HG03460 (cell line): ENCODE measurements at regions not wholly inside any gene's neighbourhood (a gene's known extent, or its start where the extent isn't known, plus 50 kb on each side); places are given as distances from the start of the nearest gene placed in this dataset.
"Not testable (repeated sequence)": the region's sequence is repeated elsewhere in the genome, so short reads cannot be mapped to it uniquely, and the experiment has no call there.

Source experiments
- ATAC-seq: cut with Tn5 transposase; IDR thresholded peaks from one replicate; pipeline ENCODE4 v1.9.1; 2021; ENCODE audit not compliant: unreplicated experiment

DNA sequence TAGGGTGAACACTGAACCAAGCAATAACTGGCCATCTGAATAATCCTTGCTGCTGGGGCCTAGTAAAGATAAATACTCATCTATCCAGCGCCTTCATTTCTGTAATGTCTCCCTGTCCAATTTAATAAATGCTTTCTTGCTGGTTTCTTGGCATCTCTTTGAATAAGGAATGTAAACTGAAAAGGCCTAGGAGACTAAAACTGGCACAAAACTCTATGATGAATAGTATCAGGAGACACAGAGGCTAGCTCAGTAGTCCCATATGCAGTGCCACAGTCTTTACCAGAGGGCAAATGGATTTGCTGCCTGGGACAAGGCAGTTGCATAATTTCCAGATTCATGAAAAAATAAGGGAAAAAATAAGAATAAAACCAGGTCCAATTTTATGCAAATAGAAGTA is 324.4 kb downstream of the CENPW start:
- ATAC-seq: no peak

DNA sequence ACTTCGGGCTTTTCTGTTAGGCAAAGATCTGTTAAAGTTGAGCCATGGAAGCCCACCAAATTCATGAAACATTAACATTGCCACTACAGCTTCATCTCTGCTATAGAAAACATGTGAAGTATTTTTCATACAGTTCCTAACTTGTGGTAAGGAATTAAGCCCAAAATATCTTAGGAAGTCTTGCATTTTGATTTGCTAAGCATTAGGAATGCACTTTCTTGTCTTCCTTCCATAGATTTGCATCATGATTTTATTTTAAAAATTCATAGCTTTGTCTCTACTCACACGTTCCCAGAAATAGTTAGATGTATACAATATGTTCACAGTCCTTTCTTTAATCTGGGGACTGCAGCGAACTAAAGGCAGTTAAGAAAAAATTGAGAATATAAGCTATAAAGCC is 325.6 kb downstream of the CENPW start:
- no peak for ATAC-seq

GRCh38 chr6:126667071-126667470 is 327.2 kb downstream of the CENPW start:
- no peak for ATAC-seq

DNA sequence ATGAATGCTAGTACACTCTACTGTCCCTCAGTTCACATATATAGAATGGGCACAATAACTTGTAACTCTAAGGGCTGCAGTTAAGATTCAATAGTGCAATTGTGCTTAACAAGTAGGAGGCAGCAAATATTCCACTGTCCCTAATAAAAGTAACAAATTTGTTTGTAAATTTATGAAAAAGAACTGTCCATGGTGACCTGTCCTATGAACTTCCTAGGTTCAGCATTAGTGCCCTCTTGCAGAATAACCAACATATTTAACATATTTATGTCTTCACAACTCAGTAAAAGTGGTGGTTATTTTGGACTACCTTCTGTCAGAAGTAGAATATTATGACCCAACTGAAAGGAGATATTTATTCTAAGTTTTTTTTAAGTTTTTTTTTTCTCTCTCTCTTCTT is 327.8 kb downstream of the CENPW start:
- ATAC-seq: no peak

- ATAC-seq: peak; percentile 92
Measured at GRCh38 chr6:126672649-126673048, 332.7 kb downstream of the CENPW start.

DNA sequence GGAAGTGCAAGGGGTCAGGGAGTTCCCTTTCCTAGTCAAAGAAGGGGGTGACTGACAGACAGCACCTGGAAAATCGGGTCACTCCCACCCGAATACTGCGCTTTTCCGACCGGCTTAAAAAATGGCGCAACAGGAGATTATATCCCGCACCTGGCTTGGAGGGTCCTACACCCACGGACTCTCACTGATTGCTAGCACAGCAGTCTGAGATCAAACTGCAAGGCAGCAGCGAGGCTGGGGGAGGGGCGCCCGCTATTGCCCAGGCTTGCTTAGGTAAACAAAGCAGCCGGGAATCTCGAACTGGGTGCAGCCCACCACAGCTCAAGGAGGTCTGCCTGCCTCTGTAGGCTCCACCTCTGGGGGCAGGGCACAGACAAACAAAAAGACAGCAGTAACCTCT is 333.8 kb downstream of the CENPW start:
- not testable (repeated sequence) for ATAC-seq

GRCh38 chr6:126682440-126682839 is 342.5 kb downstream of the CENPW start:
- no peak for ATAC-seq

GRCh38 chr6:126685182-126685581 is 345.3 kb downstream of the CENPW start:
- ATAC-seq: no peak

DNA sequence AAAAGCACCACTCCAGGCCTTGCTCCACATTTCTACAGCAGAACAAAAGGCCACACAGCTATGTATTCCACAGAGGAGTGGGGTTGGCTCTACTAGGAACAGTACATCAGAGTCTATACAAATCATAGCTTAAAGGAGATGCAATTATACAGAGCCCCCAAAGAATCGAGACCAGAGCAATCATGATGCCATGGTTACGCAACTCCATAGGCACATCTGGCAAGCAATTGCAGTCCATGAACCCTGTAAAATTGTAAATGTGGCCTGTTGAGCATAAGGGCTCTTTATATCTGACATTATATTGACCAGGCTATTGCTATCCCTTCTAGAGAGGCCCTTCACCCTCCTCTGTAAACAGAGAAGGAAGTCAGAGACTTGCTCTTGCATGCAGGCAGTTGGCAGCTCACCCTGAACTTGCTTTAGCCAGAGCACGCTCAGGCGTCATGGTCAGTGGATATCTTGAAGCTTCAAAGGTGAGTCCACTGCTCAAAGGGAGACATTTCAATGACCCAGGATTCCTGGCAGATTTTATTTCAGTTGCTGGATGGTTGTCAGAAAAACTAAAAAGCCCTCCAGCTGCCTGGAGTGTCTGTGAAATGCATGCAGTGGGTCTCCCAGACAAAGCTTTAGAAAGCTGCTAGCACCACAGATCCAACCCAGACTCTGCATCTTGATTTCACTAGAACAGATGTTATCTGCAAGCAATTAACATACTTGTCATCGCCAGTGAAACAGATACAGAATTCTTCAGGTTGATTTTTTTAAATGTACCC is 357.2 kb downstream of the CENPW start:
- no peak for ATAC-seq

GRCh38 chr6:126698732-126699240 is 358.9 kb downstream of the CENPW start:
- ATAC-seq: no peak

DNA sequence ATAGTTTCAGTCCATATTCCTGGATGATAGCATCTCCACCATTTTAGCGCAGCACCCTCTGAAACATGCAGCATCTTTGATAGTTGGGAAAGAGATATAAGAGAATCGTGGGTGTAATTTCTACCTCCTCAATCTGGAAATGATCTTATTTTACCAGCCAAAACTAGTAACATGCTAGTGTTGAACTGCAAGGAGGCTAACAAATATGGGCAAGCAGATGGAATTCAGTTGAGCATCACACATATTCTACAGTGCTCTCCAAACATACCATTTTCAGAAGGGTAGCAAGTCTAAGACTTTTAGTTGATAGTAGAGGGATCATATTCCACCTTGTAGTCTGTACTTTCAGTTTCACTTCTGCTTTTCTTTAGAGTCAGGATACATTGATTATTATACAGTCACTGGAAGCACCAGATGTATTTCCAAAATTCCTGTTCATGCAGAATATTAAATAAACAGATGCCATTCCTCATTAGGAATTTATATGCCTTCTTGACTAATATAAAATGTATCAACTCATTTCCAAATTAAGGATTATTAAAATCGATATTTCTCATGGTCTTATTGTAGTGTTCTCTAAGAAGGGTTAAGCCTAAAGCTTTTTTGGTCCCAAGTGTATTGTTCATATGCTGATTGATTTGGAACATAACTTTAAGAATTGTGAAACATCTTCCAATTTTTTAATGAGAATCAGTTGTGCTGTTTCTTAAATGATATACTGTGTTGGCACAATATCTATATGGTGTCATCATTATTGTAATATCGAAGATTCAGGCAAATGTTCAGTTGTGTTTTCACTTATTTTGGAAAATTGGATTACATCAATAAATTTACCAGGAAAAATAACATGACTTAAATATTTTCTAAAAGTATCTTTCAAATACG is 362.0 kb downstream of the CENPW start:
- no peak for ATAC-seq

- no peak for ATAC-seq
Measured at GRCh38 chr6:126716032-126716431, 376.1 kb downstream of the CENPW start.

GRCh38 chr6:126716826-126717509 is 377.1 kb downstream of the CENPW start:
- ATAC-seq: no peak

GRCh38 chr6:126718600-126719327 is 378.8 kb downstream of the CENPW start:
- peak; percentile 54 for ATAC-seq

DNA sequence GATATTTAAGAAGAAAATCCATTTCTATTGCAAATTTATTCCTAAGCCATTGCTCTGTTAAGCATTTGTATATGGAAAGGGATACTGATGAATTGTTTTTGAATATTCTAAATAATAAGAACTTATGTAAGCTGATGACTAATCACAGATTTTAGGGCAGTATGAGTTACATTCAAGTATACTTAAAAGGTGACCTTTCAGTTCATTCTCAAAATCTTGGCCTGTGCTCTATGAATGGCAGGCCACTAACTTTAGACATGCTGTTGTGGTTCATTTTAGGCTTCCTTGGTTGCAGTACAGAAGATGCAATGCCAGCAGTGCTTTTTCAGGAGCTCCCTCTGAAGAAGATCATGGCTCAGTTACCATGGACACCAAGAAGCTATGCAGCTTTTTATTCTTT is 380.4 kb downstream of the CENPW start:
- no peak for ATAC-seq

GRCh38 chr6:126721581-126722160 is 381.8 kb downstream of the CENPW start:
- no peak for ATAC-seq

- no peak for ATAC-seq
Measured at GRCh38 chr6:126722411-126722810, 382.5 kb downstream of the CENPW start.

DNA sequence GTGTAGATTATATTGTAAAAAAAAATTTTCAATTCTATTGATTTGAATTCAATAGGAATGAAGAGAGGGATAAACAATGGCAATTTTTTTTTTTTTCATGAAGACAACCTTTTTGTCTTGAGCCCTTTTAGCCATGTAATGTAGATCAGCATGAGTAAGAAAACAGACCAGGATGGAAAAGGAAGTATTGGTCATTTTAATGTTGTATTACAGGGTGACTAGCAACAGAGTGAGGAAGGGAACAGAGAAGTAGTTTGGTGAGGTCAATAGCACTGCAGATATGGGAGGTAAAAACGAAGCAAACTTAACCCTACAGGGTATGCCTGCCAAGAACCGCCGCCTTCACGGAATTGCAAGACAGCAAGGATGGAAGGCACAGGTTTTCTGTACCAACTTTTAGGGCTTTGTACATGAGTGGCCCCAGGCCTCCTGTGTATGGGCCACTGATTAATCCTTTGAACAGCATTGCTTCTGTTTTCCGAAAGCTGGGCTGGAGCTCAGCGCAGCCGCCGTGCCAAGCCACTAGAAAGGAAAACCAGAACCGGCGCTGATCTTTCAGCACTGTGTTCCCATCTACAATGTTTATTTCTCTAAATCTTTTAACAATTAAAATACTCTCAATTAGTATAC is 383.7 kb downstream of the CENPW start:
- ATAC-seq: no peak

GRCh38 chr6:126724821-126725220 is 384.9 kb downstream of the CENPW start:
- ATAC-seq: no peak

- ATAC-seq: not testable (repeated sequence)
Measured at GRCh38 chr6:126726454-126726853, 386.5 kb downstream of the CENPW start.
